ENCODE measurements at regions not wholly inside any gene's neighbourhood (a gene's known extent, or its start where the extent isn't known, plus 50 kb on each side); places are given as distances from the start of the nearest gene placed in this dataset.

DNA sequence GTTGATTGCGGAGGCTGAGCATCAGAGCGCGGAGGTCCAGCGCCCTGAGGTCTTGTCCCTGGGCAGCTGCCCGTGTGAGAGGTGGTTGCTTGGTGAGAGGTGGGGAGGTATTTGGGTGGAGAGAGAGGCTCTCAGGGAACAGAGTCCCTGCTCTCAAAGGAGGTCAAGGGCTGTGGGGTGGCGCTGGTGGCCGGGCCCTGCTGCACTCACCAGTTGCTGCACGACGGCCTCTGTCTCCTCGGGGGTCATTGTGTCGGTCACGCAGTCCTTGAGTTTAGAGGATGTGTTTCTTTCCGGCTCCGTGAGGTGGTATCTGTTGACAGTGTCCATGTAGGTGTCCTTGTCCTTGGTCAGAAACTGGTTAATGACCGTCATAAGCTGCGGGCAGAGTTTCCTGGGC, 95.5 kb downstream of the WTIP start:
- 46 to 67% (median 61%) methylated on average over 13 to 16 of the region's 16 CpGs for WGBS, 5 donors

DNA sequence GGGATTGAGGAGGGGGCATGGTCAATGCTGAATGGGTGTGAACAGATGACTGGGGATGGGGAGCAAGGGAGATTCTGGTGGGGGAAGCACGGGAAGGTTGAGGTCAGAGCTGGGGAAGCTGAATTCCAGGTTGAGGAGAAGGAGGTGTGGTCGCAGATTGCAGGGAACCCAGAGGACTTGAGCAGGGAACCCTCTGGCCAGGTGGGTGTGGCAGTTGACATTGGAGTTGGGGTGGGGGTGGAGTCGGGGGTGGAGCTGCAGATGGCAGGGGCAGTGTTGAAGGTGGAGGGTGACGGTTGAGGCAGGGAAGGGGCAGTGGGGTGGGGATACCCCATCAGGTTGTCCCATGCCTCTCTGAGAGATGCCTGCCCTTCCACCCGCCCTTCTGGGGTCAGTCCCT, 94.7 kb downstream of the WTIP start:
- TF ChIP-seq, protein P1, sequence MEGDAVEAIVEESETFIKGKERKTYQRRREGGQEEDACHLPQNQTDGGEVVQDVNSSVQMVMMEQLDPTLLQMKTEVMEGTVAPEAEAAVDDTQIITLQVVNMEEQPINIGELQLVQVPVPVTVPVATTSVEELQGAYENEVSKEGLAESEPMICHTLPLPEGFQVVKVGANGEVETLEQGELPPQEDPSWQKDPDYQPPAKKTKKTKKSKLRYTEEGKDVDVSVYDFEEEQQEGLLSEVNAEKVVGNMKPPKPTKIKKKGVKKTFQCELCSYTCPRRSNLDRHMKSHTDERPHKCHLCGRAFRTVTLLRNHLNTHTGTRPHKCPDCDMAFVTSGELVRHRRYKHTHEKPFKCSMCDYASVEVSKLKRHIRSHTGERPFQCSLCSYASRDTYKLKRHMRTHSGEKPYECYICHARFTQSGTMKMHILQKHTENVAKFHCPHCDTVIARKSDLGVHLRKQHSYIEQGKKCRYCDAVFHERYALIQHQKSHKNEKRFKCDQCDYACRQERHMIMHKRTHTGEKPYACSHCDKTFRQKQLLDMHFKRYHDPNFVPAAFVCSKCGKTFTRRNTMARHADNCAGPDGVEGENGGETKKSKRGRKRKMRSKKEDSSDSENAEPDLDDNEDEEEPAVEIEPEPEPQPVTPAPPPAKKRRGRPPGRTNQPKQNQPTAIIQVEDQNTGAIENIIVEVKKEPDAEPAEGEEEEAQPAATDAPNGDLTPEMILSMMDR (IDR thresholded peaks at IDR 0.05 in 8 of 11, conservative IDR thresholded peaks at IDR 0.05 in 3 of 11) = no peak
- no peak for TF ChIP-seq POLR2AphosphoS5 (IDR thresholded peaks at IDR 0.05)
- peaks cover 0 to 77% (median 28%) of the 10 kb centered on the region in 8 donors for H3K9me3 ChIP-seq
- peaks cover 0 to 17% (median 0%) of the 10 kb centered on the region in 7 donors for H3K27me3 ChIP-seq (replicated peaks in 1 of 7)
- H3K27ac ChIP-seq = no peak overlapping the region
- peaks cover 0 to 9% (median 0%) of the 10 kb centered on the region in 6 donors for H3K4me1 ChIP-seq
- DNase-seq = no peak
- intact Hi-C loops (cut with DNase I; ENCODE audit: low total_unique reads) = no loop called here
- no peak overlapping the region for H3K4me3 ChIP-seq
- no peaks in the 10 kb centered on the region for H3K36me3 ChIP-seq
- WGBS, 5 donors = 85 to 95% (median 93%) methylated on average over 5 of the region's 5 CpGs

More for the DNA sequence above, 95.5 kb downstream of the WTIP start:
- no peak overlapping the region for H3K27ac ChIP-seq
- DNase-seq = no peak
- TF ChIP-seq, protein P1 (IDR thresholded peaks at IDR 0.05 in 8 of 11, conservative IDR thresholded peaks at IDR 0.05 in 3 of 11) = no peak
- no peak for TF ChIP-seq POLR2A (IDR thresholded peaks at IDR 0.05)
- TF ChIP-seq POLR2AphosphoS5 (IDR thresholded peaks at IDR 0.05) = no peak
- H3K4me3 ChIP-seq = peak overlapping the region in 1 of 8 donors; percentile 47
- H3K9me3 ChIP-seq = peaks cover 0 to 77% (median 20%) of the 10 kb centered on the region in 8 donors
- H3K36me3 ChIP-seq = no peaks in the 10 kb centered on the region
- H3K27me3 ChIP-seq (replicated peaks in 1 of 7) = peaks cover 0 to 17% (median 0%) of the 10 kb centered on the region in 7 donors
- H3K4me1 ChIP-seq = peaks cover 0 to 9% (median 0%) of the 10 kb centered on the region in 6 donors
- intact Hi-C loops (cut with DNase I; ENCODE audit: low total_unique reads) = no loop called here

DNA sequence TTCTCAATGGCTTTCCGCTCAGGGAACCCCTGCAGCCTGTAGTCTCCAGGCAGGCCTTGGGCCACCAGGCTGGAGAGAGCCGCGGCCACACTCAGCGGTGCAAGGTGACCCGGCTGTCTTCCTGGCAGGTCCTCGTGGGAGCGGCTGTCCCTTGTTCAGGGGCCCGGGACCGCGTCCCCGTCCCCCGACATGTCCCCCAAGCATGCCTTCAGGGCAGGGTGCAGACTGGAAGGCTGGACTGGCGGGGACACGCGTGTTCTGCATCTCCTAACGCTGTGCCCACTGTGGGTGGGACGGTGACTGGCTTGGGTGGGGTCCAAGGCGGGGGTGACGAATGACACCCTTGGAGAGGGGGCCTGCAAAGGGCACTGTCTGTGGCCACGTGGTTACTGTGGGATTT, 93.6 kb downstream of the WTIP start:
- WGBS, 5 donors = 77 to 87% (median 86%) methylated on average over 9 to 20 of the region's 20 CpGs
- TF ChIP-seq POLR2A (IDR thresholded peaks at IDR 0.05) (no peak), POLR2AphosphoS5 (IDR thresholded peaks at IDR 0.05) (no peak)
- TF ChIP-seq, protein P1 (IDR thresholded peaks at IDR 0.05 in 8 of 11, conservative IDR thresholded peaks at IDR 0.05 in 3 of 11) = no peak
- Histone ChIP-seq H3K27me3 (replicated peaks in 1 of 7) (peaks cover 0 to 17% (median 0%) of the 10 kb centered on the region in 7 donors), H3K4me1 (peaks cover 0 to 9% (median 0%) of the 10 kb centered on the region in 6 donors), H3K36me3 (no peaks in the 10 kb centered on the region), H3K27ac (no peak overlapping the region), H3K9me3 (peaks cover 6 to 82% (median 39%) of the 10 kb centered on the region in 8 donors), H3K4me3 (no peak overlapping the region)
- intact Hi-C loops (cut with DNase I; ENCODE audit: low total_unique reads) = no loop called here
- no peak for DNase-seq

DNA sequence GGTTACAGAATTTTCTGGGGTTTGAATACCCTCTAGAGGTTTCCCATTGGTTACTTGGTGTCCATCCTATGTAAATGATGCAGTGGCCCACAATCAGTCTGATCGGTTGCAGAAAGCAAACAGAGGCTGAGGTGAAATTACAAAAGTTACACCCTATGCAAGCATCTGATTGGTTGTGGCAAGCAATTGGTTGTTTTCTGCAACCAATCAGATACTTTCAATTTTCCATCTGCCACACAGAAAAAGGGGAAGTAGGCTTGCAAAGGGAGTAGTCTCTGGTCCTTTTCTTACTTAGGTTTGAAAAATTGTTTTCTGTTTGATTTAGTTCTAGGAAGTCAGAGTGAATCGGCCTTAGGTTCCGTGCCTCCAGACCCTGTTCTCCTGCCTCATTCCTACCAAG, 93.1 kb downstream of the WTIP start:
- DNase-seq = no peak
- TF ChIP-seq POLR2AphosphoS5 (IDR thresholded peaks at IDR 0.05) = no peak
- no peak for TF ChIP-seq POLR2A (IDR thresholded peaks at IDR 0.05)
- TF ChIP-seq, protein P1 (IDR thresholded peaks at IDR 0.05 in 8 of 11, conservative IDR thresholded peaks at IDR 0.05 in 3 of 11) = no peak
- H3K27me3 ChIP-seq (replicated peaks in 1 of 7) = peaks cover 0 to 17% (median 0%) of the 10 kb centered on the region in 7 donors
- H3K27ac ChIP-seq = no peak overlapping the region
- 82 to 90% (median 83%) methylated on average over 3 of the region's 3 CpGs for WGBS, 5 donors
- intact Hi-C loops (cut with DNase I; ENCODE audit: low total_unique reads) = no loop called here
- no peaks in the 10 kb centered on the region for H3K36me3 ChIP-seq
- no peak overlapping the region for H3K4me3 ChIP-seq
- H3K9me3 ChIP-seq = peaks cover 8 to 84% (median 44%) of the 10 kb centered on the region in 8 donors
- peaks cover 0 to 9% (median 0%) of the 10 kb centered on the region in 6 donors for H3K4me1 ChIP-seq
